ENCODE measurements at regions not wholly inside any gene's neighbourhood (a gene's known extent, or its start where the extent isn't known, plus 50 kb on each side); places are given as distances from the start of the nearest gene placed in this dataset.

DNA sequence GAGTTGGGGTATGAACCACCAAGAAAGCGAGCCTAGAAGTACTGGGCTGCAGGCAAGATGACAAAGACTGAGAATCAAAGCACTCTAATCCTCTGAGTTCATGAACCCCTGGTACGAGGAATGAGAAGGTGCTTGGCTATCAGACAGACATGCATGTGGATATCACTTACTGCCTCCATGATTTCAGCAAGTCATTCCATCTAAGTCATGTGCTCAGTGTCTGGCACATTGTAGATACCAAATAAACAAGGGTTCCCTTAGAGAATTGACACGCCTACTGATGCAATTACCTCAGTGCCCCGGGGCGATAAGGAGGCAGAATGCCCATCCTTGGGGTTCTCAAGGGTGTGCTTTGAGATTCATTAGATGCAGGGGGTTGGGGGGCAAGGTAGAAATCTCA lies 125.6 kb upstream of the PKDCC start:
- no peaks in the 10 kb centered on the region for H3K36me3 Mint-ChIP-seq (ENCODE audit: insufficient read depth)
- peaks cover 6 to 9% of the 10 kb centered on the region in 2 donors for H3K9me3 Mint-ChIP-seq
- H3K27me3 Mint-ChIP-seq = no peaks in the 10 kb centered on the region
- no peak for DNase-seq
- no peak for ATAC-seq (replicated peaks)
- H3K4me1 Mint-ChIP-seq (ENCODE audit: low read depth in 2 of 2) = no peaks in the 10 kb centered on the region
- no peak overlapping the region for H3K4me3 Mint-ChIP-seq
- H3K27ac Mint-ChIP-seq = no peak overlapping the region

DNA sequence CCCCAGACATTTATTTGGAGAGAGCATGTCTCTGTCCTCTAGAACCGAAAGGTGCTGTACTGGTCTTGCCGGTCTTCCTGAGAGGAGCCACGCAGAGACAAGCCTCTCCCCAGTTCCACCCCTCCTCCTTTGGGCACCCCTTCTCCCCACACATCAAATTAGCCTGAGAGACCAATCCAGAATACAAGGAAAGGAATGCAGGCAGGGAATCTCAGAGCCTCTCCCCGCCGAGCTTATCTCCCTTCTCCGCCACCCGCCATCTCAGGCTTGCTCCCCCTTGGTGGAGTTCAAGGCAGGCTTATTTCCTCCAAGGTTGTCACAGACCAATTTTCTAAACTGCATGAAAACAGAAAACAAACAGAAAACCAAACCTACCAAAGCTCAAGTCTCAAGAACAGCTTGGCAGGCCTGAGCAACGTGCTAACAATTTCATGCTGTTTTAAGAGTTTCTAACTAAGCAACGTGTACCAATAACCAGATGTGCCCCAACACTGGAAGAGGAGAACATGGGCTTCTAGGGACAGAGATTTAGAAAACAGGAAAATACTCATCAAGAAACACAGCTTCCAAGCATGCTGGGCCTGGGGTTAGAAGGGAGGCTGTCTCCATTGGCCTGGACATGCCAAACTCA lies 124.5 kb upstream of the PKDCC start:
- Mint-ChIP-seq H3K27me3 (no peaks in the 10 kb centered on the region), H3K27ac (no peak overlapping the region), H3K4me1 (ENCODE audit: low read depth in 2 of 2) (no peaks in the 10 kb centered on the region), H3K36me3 (ENCODE audit: insufficient read depth) (no peaks in the 10 kb centered on the region), H3K9me3 (peaks cover 6 to 9% of the 10 kb centered on the region in 2 donors), H3K4me3 (no peak overlapping the region)
- no peak for ATAC-seq (replicated peaks)
- no peak for DNase-seq

DNA sequence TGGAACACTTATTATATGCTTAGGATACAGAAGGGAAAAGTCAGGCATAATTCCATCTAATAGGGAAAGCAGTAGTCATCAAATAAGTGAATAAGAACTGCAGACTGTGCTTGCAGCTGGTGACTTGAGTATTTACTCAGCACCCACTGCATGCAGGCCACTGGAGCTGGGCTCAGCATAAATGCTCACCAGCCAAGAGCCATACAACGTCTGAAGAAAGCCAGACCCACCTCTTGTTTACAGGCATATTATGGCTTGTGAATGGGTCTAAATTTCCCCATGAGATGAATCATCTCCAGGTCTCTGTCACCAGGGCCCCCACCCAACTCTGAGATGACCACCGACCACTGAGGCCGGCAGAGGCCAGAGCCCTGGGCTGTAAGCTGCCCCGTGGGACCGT lies 123.8 kb upstream of the PKDCC start:
- Mint-ChIP-seq H3K9me3 (peaks cover 6 to 9% of the 10 kb centered on the region in 2 donors), H3K4me1 (ENCODE audit: low read depth in 2 of 2) (no peaks in the 10 kb centered on the region), H3K27ac (no peak overlapping the region), H3K4me3 (no peak overlapping the region), H3K36me3 (ENCODE audit: insufficient read depth) (no peaks in the 10 kb centered on the region), H3K27me3 (no peaks in the 10 kb centered on the region)
- ATAC-seq (replicated peaks) = no peak
- DNase-seq = no peak

DNA sequence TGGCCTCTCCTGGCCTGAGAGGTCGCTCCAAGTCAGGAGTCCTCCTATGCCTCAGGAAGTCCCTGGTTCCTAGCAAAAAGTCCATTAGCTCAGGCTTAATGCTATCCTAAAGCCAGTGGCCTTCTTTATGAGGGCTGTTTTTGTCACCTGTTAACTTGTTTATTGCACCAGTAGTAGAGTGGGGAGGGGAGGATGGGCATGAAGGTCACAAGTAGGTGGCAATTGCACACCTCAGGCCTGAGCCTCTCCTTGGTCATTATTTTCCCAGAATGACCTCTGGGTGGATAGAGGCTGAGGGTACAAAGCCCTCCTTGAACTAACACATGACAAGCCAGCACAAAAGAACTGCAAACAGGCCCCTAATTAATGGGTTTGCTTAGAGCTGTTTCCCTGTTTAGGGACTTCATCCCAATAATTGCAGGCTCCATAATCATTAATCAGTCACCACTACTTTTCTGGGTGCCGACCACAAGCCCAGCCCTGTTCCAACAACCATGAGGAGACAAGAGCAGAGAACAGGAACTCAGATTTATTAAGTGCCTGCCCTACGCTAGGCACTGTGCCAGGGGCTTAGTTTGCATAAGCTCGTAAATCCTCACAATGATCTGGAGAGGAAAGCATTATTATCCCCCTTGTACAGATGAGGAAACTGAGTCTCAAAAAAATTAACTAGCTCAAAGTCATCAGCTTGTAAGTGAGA lies 123.0 kb upstream of the PKDCC start:
- Mint-ChIP-seq H3K4me1 (ENCODE audit: low read depth in 2 of 2) (peaks cover 0 to under 1% of the 10 kb centered on the region in 2 donors), H3K9me3 (peaks cover 6 to 9% of the 10 kb centered on the region in 2 donors), H3K36me3 (ENCODE audit: insufficient read depth) (no peaks in the 10 kb centered on the region), H3K4me3 (no peak overlapping the region), H3K27me3 (no peaks in the 10 kb centered on the region), H3K27ac (no peak overlapping the region)
- ATAC-seq (replicated peaks) (no peak), DNase-seq (no peak)

DNA sequence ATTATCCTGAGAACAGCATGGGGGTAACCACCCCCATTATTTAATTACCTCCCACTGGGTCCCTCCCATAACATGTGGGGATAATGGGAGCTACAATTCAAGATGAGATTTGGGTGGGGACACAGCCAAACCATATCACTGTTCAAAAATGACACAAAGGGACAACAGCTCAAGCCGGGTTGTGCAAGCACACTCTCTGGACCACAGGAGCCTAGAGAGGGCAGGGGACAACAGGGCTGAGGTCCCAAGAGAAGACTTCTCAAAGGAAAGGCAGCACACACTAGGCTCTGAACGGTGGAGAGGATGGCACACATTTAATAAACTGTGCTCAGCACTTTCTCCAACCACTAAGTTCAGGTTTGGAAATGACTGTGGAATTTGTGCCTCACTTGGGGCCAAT lies 122.1 kb upstream of the PKDCC start:
- Mint-ChIP-seq H3K4me3 (no peak overlapping the region), H3K9me3 (peaks cover 6 to 9% of the 10 kb centered on the region in 2 donors), H3K4me1 (ENCODE audit: low read depth in 2 of 2) (peaks cover 0 to 1% of the 10 kb centered on the region in 2 donors), H3K27me3 (no peaks in the 10 kb centered on the region), H3K36me3 (ENCODE audit: insufficient read depth) (no peaks in the 10 kb centered on the region), H3K27ac (no peak overlapping the region)
- DNase-seq = no peak
- no peak for ATAC-seq (replicated peaks)

DNA sequence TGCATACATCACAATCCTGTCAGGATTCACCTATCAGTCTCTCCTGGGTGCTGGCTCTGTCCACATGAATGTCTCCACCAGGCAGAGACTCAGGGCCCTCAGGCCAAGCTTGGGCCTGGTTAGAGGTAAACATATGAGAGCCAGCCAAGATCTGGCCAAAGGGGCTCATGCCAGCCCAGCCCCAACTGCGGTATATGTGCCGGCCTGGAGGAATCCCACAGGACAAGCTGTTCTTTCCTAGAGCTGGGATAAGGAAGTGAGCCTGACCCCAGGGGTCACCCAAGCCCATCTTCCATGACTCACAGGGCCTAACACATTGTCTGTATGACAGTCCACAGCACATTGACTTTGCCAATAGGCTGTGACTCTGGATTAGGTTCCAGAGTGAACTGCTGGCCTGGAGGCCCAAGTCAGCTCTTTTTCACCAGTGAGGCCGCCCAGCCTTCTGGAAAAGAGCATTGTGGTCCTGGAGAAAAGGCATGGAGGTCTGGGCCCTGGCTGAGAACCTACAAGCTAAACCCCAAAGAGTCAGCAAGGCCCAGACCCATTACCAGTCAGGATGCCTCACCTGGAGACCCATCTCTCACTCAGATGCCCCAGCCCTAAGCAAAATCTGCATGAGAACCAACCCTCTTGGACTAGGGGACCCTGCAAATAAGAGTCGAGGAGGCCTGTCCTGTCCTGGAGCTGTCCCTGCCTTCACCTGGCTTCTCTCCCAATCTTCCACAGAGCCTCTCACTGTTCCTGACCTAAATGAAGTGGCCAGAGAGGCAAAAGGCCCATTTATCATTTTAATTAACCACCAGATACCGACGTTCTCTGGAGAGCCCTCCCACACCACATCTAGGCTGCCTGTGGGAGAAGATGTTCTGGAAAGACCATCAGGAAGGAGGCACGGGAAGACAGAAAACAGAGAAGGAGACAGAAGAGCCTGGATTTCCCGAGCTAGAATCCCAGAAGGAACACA lies 120.9 kb upstream of the PKDCC start:
- no peaks in the 10 kb centered on the region for H3K27me3 Mint-ChIP-seq
- H3K4me1 Mint-ChIP-seq (ENCODE audit: low read depth in 2 of 2) = peaks cover 0 to 1% of the 10 kb centered on the region in 2 donors
- peaks cover 6 to 9% of the 10 kb centered on the region in 2 donors for H3K9me3 Mint-ChIP-seq
- H3K27ac Mint-ChIP-seq = no peak overlapping the region
- no peaks in the 10 kb centered on the region for H3K36me3 Mint-ChIP-seq (ENCODE audit: insufficient read depth)
- DNase-seq (no peak), ATAC-seq (replicated peaks) (no peak)
- H3K4me3 Mint-ChIP-seq = no peak overlapping the region

DNA sequence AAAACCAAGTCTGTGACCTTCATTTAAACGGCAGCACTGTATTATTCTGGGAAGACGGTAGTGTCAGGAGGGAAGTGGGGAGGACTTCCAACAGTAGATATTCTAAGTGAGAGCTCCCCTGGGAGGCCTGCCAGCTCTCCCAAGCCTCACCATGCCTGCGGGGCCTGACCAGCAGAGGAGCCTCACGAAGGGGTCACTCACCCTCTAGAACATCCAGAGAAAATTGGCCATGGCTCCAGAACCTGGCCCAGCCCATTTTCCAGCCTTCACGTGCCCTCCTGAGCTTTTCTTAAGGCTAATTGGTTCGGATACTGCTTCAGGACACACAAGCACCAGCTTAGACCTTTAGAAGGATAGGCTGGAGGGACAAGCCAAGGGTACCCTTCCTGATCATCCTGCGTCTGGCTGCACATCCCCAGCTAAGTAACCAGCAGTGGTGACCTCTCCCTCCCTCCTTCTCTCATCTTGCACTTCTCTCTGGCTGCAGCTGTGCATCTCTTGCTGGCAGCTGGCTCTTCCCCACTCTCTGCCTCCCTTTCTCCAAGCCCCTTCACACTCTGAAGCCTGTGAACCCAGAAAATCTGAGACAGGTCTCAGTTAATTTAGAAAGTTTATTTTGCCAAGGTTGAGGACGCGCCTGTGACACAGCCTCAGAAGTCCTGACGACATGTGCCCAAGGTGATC lies 120.1 kb upstream of the PKDCC start:
- ATAC-seq (replicated peaks) (no peak), DNase-seq (no peak)
- Mint-ChIP-seq H3K27ac (no peak overlapping the region), H3K4me1 (ENCODE audit: low read depth in 2 of 2) (peaks cover 0 to 1% of the 10 kb centered on the region in 2 donors), H3K27me3 (no peaks in the 10 kb centered on the region), H3K4me3 (no peak overlapping the region), H3K9me3 (peaks cover 6 to 9% of the 10 kb centered on the region in 2 donors), H3K36me3 (ENCODE audit: insufficient read depth) (no peaks in the 10 kb centered on the region)

DNA sequence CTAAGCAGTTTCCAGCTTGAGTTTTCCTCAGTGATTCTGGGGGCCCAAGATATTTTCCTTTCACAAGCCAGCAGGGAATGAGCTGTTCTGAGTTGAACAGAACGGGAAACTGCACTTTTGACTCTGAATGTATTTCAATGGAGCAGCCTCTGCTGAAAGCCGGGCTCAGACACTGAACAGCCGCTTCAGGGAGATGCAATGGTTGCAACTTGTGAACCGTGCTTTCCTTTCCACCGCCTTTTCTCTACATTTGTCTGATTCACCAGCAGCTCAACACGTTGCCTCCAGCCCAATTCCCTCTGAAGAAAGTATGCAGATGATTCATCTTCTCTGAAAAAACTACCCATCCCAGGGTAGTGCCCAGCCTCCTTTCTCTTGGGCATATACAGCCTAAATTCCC lies 119.3 kb upstream of the PKDCC start:
- no peak for DNase-seq
- Mint-ChIP-seq H3K36me3 (ENCODE audit: insufficient read depth) (no peaks in the 10 kb centered on the region), H3K27me3 (peaks cover 0 to 1% of the 10 kb centered on the region in 2 donors), H3K27ac (no peak overlapping the region), H3K9me3 (peaks cover 6 to 9% of the 10 kb centered on the region in 2 donors), H3K4me3 (no peak overlapping the region), H3K4me1 (ENCODE audit: low read depth in 2 of 2) (peaks cover 0 to 5% of the 10 kb centered on the region in 2 donors)
- ATAC-seq (replicated peaks) = no peak

DNA sequence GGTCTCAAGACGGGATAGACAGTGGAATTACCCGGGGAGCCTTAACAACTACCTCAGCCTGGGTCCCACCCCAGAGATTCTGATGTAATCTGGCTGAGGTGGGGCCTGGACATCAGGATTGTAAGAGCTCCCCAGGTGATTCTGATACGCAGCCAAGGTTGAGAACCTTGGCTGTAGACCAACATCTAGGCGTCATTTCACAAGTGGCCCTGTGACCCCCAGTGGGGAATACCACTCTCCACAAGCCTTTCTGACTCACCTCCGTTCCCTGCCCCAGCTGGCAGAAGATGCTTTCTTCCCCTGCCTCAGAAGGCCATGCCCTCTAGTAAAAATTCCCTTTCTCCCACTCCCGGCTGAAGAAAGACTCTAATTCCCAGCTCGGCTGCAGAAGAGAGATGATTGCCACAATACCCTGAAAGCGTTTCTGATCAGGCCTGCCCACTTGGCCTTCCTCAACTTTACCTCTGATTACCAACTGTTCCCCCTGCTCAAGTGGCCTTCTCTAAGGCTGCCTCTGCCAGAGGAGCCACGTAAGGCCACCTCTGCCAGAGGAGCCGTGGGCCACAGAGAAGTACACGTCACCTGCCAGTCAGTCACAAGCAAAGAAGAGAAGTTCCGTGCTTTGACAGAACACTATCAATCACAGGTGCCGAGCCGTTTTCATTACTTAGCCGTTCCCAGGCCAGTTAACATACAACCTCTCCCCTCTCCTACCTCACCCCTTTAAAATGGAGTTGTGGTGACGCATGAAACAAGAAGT lies 116.8 kb upstream of the PKDCC start:
- no peak for ATAC-seq (replicated peaks)
- Mint-ChIP-seq H3K4me1 (ENCODE audit: low read depth in 2 of 2) (peaks cover 4 to 11% of the 10 kb centered on the region in 2 donors), H3K27me3 (peaks cover 0 to 8% of the 10 kb centered on the region in 2 donors), H3K36me3 (ENCODE audit: insufficient read depth) (no peaks in the 10 kb centered on the region), H3K9me3 (no peaks in the 10 kb centered on the region), H3K27ac (no peak overlapping the region), H3K4me3 (no peak overlapping the region)
- DNase-seq = no peak

DNA sequence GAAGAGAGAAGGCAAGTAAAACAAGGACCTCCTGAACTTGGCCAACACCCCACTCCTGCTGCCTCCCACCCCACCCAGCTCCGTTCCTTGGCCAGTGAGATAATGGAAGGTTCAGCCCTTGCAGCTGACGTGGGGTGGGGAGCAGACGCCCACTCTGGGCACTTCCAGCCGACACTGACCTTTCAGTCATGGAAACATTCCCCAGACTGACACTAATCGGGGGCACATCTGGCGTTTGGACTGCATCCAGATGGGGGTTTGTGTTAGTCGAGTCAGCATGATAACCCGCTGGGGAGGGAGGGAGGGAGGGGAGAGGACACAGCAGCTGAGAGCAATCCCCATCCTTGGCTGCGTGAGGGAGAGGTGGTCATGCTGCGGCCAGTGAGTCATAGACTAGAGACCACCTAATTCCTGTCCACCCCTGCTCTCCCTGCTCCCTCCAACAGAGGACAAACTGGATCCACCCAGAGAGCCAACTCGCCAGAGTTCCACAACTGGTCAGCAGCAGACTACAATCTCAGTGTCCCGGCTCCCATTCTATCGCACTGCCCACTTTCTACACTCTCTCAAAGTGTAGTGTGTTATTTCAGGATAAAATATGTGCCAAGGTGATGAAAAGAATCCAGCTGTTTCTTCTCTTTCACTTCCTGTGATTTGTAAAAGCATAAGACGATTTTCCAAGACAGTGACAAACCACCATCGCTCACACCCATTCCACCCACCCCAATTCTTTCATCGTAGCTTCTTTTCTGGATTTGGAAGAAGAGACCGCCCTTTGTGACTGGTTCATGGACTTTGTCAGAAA lies 115.4 kb upstream of the PKDCC start:
- no peak for ATAC-seq (replicated peaks)
- H3K27me3 Mint-ChIP-seq = peaks cover 0 to 8% of the 10 kb centered on the region in 2 donors
- no peaks in the 10 kb centered on the region for H3K36me3 Mint-ChIP-seq (ENCODE audit: insufficient read depth)
- no peak overlapping the region for H3K27ac Mint-ChIP-seq
- peaks cover 4 to 11% of the 10 kb centered on the region in 2 donors for H3K4me1 Mint-ChIP-seq (ENCODE audit: low read depth in 2 of 2)
- no peaks in the 10 kb centered on the region for H3K9me3 Mint-ChIP-seq
- H3K4me3 Mint-ChIP-seq = no peak overlapping the region
- DNase-seq = no peak

DNA sequence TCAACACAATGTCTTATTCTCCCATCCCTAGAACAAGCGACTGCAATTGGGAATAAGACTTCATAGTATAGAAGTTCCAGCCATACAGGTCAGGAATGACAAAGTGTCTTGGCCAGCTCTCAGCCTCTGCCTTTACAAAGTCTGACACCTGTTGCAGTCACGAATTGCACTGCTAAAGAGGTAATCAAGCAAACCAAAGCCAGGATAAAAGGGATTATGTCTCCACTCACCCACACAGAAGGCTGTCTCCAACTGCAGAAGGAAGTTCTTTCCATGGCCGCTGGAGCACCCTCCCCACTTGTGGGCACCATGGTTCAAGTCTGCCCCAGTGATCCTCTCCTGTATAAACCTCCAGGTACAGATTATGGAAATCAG lies 114.8 kb upstream of the PKDCC start:
- no peak overlapping the region for H3K4me3 Mint-ChIP-seq
- no peaks in the 10 kb centered on the region for H3K36me3 Mint-ChIP-seq (ENCODE audit: insufficient read depth)
- DNase-seq (no peak), ATAC-seq (replicated peaks) (no peak)
- H3K9me3 Mint-ChIP-seq = no peaks in the 10 kb centered on the region
- H3K27me3 Mint-ChIP-seq = peaks cover 0 to 8% of the 10 kb centered on the region in 2 donors
- H3K27ac Mint-ChIP-seq = peak overlapping the region in 1 of 2 donors; percentile 3
- peaks cover 4 to 11% of the 10 kb centered on the region in 2 donors for H3K4me1 Mint-ChIP-seq (ENCODE audit: low read depth in 2 of 2)

Measured in effector memory CD8-positive, alpha-beta T cell (primary cell).